ENCODE measurements at regions not wholly inside any gene's neighbourhood (a gene's known extent, or its start where the extent isn't known, plus 50 kb on each side); places are given as distances from the start of the nearest gene placed in this dataset.
A peak's percentile ranks its signal among the peaks of the same experiment; 100 is the strongest.

- DNase-seq (ENCODE audit: low read depth): peak; percentile 1
These were observed 479.5 kb downstream of the TAF11L14 start for GRCh38 chr5:18113721-18114120.

- no peak for DNase-seq (ENCODE audit: low read depth)
These were observed 480.0 kb downstream of the TAF11L14 start for GRCh38 chr5:18114151-18114757.

DNA sequence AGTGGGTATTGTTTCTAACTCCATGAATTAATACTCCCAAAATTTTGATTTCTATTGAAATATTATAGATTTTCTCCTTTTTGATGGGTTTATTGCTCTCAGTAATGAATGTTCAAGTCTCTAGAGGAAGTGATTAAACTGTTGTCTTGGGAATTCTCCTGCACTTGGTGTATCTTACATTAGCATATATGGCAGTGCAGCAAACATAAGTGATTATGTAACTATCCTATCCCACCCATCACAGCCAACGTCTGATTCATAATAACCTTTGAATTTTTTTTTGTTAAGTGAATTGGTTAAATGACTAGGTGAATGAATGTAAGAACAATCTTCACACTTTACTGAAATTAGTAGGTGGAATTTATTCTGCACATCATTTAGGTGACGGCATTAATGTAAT is 483.7 kb downstream of the TAF11L14 start:
- DNase-seq (ENCODE audit: low read depth): no peak

DNA sequence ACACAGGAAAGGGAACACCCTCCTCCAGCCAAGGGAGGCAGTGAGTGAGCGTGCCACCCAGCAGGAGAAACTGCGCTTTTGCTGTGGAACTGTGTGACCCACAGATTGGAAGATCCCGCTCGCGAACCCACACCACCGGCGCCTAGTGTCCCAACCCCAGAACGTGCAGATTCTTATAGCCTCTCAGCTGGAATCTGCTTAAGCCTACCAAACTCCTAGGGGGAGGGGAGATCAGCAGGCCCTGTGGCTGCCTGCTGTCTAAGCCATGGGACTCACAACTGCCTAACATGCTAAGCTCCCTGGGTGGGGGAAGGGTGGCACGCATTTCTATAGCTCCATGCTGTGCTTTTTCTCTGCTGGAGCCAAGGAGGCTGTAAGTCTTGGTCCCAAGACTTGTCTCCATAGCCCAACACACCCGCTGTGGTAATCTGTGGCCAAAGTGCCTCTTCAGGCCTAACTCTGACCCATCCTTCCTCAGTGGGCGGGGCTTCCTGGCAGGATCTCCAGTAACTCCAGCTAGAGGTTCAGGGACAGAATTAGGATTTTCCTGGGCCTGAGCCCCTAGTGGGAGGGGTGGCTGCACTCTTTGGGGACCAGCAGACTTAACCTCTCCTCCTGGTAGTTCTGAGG is 485.0 kb downstream of the TAF11L14 start:
- DNase-seq (ENCODE audit: low read depth): no peak

DNA sequence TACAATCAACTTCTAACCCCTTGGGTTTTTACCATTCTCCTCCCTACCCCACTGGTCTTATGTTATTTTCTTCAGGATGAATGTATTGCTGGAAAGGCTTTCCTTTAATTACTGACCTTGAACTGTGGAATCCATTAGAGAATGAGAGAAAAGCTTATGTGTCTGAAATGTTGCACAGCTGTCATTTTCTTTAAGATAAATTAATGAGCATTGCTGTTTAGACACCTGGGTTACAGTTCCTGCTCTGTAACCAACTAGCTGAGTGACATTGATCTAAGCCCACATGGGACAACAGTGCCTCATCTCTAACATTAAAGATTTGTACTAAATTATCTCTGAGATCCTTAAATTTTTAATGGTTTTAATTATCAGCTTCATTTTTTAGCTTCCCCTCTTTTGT is 507.0 kb downstream of the TAF11L14 start:
- DNase-seq (ENCODE audit: low read depth): no peak

- no peak for DNase-seq (ENCODE audit: low read depth)
These were observed 508.6 kb downstream of the TAF11L14 start for GRCh38 chr5:18142831-18143230.

GRCh38 chr5:18152671-18153070 is 518.4 kb downstream of the TAF11L14 start:
- DNase-seq (ENCODE audit: low read depth): no peak

- no peak for DNase-seq (ENCODE audit: low read depth)
These were observed 523.9 kb downstream of the TAF11L14 start for GRCh38 chr5:18158166-18158565.

DNA sequence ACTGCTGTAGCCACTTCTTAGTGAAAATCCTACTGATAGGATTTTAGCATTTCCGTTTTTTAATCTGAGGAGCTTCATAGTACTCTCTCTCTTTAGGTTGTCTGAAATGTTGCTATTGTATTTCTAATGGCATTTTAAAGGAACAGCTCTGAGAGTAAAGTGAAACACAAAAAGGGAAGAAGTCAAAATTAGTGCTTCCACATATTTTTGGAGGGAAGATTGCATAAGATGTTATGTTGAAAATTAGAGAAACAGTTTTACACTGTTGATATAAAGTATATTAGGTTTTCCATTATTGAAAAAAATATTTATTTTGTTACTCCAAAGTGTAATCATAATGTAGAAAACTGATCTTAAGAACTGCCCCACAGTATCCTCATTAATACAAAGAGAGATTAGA is 525.1 kb downstream of the TAF11L14 start:
- no peak for DNase-seq (ENCODE audit: low read depth)

GRCh38 chr5:18171684-18172083 is 537.4 kb downstream of the TAF11L14 start:
- no peak for DNase-seq (ENCODE audit: low read depth)

DNA sequence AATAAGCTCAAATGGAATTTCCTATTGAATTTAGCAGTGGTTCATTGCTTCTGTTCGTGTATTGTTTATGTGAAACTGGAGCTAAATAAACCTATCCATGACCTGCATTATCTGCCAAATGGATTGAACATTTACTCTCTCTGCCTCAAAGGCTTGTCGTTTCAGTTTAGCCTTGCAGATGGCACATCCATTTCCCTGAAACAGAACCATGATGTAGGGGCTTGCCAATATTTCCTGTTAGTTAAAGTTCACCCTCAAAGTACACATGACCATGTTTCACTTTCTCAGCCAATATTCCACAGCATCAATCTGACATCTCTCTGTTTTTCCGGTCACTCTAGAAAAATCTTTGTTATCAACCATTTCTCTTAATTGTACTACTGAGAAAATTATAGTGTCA is 545.3 kb downstream of the TAF11L14 start:
- DNase-seq (ENCODE audit: low read depth): no peak

DNA sequence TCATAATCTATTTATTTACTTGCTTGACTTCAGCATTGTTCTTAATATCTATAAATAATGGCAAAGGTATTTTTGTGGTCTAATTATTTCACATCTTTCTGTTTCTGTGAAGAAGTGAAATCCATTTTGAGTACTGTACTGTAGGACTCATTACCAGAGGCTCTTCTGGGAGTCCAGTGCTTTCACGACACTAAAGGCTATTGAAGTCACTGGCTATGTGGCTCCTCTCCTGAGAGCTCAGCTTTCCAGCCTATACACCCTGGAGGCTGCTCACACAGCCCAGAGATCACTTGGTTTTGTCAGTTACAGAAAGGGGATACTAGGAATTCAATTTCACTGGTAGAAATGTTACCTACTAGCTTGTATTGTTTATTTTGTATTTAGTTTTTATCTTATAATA is 547.3 kb downstream of the TAF11L14 start:
- no peak for DNase-seq (ENCODE audit: low read depth)

DNA sequence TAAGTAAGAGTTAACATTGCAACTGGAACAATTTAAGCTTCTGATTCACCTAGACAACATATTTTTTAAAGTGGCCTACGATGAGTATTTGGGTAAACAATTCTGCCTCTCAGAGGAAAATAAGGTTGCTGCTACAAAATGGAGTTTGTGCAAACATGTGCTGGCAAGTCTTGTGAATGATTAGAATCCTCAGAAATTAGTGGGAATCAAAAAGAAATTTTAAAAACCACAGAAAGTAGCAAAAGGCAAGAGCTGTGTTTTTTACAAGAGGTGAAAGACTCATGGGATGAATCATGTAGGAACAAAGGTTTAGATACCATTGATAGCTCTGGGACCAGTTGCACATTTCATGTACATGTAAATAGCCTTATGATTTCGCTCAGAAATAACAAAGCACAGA is 561.6 kb downstream of the TAF11L14 start:
- no peak for DNase-seq (ENCODE audit: low read depth)

- no peak for DNase-seq (ENCODE audit: low read depth)
These were observed 563.5 kb downstream of the TAF11L14 start for GRCh38 chr5:18197734-18198133.

DNA sequence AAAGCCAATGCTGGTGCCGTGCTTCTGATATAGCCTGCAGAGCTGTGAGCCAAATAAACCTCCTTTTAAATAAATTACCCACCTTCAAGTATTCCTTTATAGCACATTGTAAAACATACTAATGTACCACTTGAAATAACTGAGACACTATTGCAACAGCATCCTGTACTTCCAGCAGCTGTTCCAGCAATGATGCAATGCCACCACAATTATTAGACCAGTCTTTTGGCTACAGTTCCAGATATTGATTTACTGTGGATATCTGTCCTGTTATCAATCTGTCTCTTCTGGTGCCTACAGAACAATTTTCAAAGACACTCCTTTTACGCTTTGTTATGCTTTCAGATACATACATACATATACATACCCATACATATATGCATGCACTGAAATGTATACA is 567.9 kb downstream of the TAF11L14 start:
- DNase-seq (ENCODE audit: low read depth): no peak

- DNase-seq (ENCODE audit: low read depth): no peak
These were observed 569.0 kb downstream of the TAF11L14 start for GRCh38 chr5:18203296-18203695.

GRCh38 chr5:18213666-18214065 is 579.4 kb downstream of the TAF11L14 start:
- no peak for DNase-seq (ENCODE audit: low read depth)

DNA sequence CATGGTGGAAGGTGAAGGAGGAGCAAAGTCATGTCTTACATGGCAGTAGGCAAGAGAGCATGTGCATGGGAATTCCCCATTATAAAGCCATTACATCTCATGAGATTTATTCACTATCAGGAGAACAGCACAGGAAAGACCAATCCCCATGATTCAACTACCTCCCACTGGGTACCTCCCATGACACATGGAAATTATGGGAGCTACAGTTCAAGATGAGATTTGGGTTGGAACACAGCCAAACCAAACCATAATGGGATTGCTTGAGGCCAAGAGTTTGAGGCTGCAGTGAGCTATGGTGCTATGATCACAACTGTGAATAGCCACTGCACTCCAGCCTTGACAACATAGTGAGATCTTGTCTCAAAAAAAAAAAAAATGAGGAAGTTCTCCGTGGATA is 581.8 kb downstream of the TAF11L14 start:
- no peak for DNase-seq (ENCODE audit: low read depth)

- DNase-seq (ENCODE audit: low read depth): no peak
These were observed 582.5 kb downstream of the TAF11L14 start for GRCh38 chr5:18216729-18217128.

DNA sequence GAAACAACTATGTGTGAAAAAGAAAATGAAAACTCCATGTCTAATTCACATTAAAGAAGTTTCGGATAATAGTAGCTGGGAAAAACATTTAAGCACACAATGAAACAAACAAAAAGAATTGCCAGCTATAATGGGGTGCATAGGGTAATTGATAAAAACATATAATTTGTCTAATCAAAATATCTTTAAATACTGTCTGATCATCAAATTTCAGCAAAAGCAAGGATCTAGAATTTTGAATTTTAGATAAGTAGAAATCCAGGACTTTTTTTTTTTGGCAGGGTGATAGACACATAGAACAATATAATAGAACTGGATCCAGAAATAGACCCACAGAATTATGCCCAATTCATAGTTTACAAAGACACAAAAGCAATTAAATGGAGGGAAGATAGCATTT is 585.0 kb downstream of the TAF11L14 start:
- DNase-seq (ENCODE audit: low read depth): no peak

DNA sequence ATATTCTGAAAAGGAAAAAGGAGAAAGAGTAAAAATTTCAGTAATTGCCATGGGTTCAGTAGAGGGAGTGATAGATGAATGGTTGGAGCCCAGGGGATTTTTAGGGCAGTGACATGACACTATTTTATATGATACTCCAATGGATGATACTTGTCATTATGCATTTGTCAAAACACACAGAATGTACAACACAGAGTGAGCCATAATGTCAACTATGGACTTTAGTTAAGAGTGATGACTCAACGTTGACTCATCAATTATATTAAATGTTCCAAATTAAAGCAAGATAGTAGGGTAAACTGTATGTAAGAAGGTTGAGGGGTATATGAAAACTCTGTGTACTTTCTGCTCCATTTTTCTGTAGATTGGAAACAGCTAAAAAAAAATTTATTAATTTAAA is 586.4 kb downstream of the TAF11L14 start:
- DNase-seq (ENCODE audit: low read depth): no peak

- no peak for DNase-seq (ENCODE audit: low read depth)
These were observed 602.1 kb downstream of the TAF11L14 start for GRCh38 chr5:18236386-18236785.

GRCh38 chr5:18238321-18238720 is 604.1 kb downstream of the TAF11L14 start:
- no peak for DNase-seq (ENCODE audit: low read depth)

DNA sequence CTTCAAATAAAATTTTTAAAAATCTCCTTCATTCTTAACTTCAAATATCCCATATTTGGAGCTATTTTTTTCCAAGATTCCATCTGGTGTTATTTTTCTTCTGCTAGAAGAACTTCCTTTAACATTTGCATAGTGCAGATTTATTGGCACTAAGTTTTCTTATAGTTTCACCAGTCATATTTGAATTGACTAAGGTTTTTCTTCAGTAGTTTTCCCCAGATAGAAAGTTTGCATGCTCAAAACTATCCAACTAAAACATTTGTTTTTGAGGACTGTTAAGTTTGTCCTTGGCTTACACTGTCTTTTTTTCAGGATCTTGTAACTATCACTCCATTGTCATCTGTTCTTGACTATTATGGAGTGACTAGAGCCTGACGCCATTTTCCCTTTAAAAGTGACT is 606.7 kb downstream of the TAF11L14 start:
- no peak for DNase-seq (ENCODE audit: low read depth)

All from non-pigmented ciliary epithelial cell (primary cell).